H9 (cell line): ENCODE measurements at regions not wholly inside any gene's neighbourhood (a gene's known extent, or its start where the extent isn't known, plus 50 kb on each side); places are given as distances from the start of the nearest gene placed in this dataset.

Experiments
- DNase-seq: peaks from one replicate; pipeline ENCODE4 v3.0.0-alpha.2; 2017
- H2AFZ ChIP-seq: one replicate; pipeline ENCODE4 v1.6.1; 2013; ENCODE audit warnings: mild to moderate bottlenecking, low read length, control low read depth, moderate library complexity
- H2AK5ac ChIP-seq: 2 replicates; pipeline ENCODE4 v1.6.1; 2013; ENCODE audit warnings: low read length, control low read depth, mixed read lengths; ENCODE audit not compliant: insufficient read length
- H2BK120ac ChIP-seq: one replicate; pipeline ENCODE4 v1.6.1; 2013; ENCODE audit warnings: low read depth, mild to moderate bottlenecking, low read length, control low read depth, inconsistent platforms; ENCODE audit not compliant: poor library complexity, severe bottlenecking
- H2BK12ac ChIP-seq: 2 replicates; pipeline ENCODE4 v1.6.1; 2013; ENCODE audit warnings: low read length, control low read depth, mixed read lengths, low read depth; ENCODE audit not compliant: insufficient read length
- H2BK15ac ChIP-seq: 2 replicates; pipeline ENCODE4 v1.6.1; 2013; ENCODE audit warnings: low read depth, low read length, control low read depth
- H2BK20ac ChIP-seq: one replicate; pipeline ENCODE4 v1.6.1; 2013; ENCODE audit warnings: low read depth, mild to moderate bottlenecking, low read length, control low read depth, inconsistent platforms; ENCODE audit not compliant: poor library complexity, severe bottlenecking
- H2BK5ac ChIP-seq: 2 replicates; pipeline ENCODE4 v1.6.1; 2013; ENCODE audit warnings: low read length, control low read depth, mixed read lengths; ENCODE audit not compliant: insufficient read length
- H3K14ac ChIP-seq: 2 replicates; pipeline ENCODE4 v1.6.1; 2013; ENCODE audit warnings: low read length, control low read depth; ENCODE audit not compliant: insufficient read depth
- H3K18ac ChIP-seq: 2 replicates; pipeline ENCODE4 v1.6.1; 2013; ENCODE audit warnings: low read depth, mild to moderate bottlenecking, mixed read lengths, low read length, control low read depth; ENCODE audit not compliant: insufficient read length
- H3K23ac ChIP-seq: 2 replicates; pipeline ENCODE4 v1.6.1; 2013; ENCODE audit warnings: low read length, control low read depth, mixed read lengths, low read depth; ENCODE audit not compliant: insufficient read length
- H3K23me2 ChIP-seq: 2 replicates; pipeline ENCODE4 v1.6.1; 2013; ENCODE audit warnings: low read depth, mild to moderate bottlenecking, mixed read lengths, low read length, control low read depth; ENCODE audit not compliant: insufficient read length, poor library complexity, severe bottlenecking
- H3K27ac ChIP-seq: 2 replicates; pipeline ENCODE4 v1.5.1; 2013; ENCODE audit warnings: low read length, control low read depth, mixed read lengths, low read depth; ENCODE audit not compliant: insufficient read length
- H3K27me3 ChIP-seq: 2 replicates; pipeline ENCODE4 v1.6.1; 2013; ENCODE audit warnings: low read length, control low read depth, inconsistent platforms; ENCODE audit not compliant: insufficient read depth
- H3K4ac ChIP-seq: 2 replicates; pipeline ENCODE4 v1.6.1; 2013; ENCODE audit warnings: low read depth, mild to moderate bottlenecking, control low read depth, inconsistent platforms, low read length, moderate library complexity
- H3K4me1 ChIP-seq: 2 replicates; pipeline ENCODE4 v1.6.1; 2013; ENCODE audit warnings: low read length, control low read depth, inconsistent platforms; ENCODE audit not compliant: insufficient read depth
- H3K4me2 ChIP-seq: 2 replicates; pipeline ENCODE4 v1.6.1; 2013; ENCODE audit warnings: low read length, control low read depth, mixed read lengths; ENCODE audit not compliant: insufficient read length, insufficient read depth
- H3K56ac ChIP-seq: 2 replicates; pipeline ENCODE4 v1.6.1; 2013; ENCODE audit warnings: low read depth, mild to moderate bottlenecking, mixed read lengths, low read length, control low read depth; ENCODE audit not compliant: insufficient read length
- H3K79me1 ChIP-seq: 2 replicates; pipeline ENCODE4 v1.6.1; 2013; ENCODE audit warnings: low read depth, mild to moderate bottlenecking, moderate library complexity, low read length, control low read depth, inconsistent platforms; ENCODE audit not compliant: insufficient read depth, poor library complexity, severe bottlenecking
- H3K79me2 ChIP-seq: 2 replicates; pipeline ENCODE4 v1.6.1; 2013; ENCODE audit warnings: low read length, control low read depth, inconsistent platforms; ENCODE audit not compliant: insufficient read depth
- H3K9ac ChIP-seq: 2 replicates; pipeline ENCODE4 v1.6.1; 2013; ENCODE audit warnings: low read length, control low read depth, mixed read lengths; ENCODE audit not compliant: insufficient read length; ENCODE audit errors: extremely low read depth
- H3K9me3 ChIP-seq: one replicate; pipeline ENCODE4 v1.6.1; 2013; ENCODE audit warnings: low read depth, low read length, inconsistent platforms; ENCODE audit not compliant: control insufficient read depth
- H3T11ph ChIP-seq: one replicate; pipeline ENCODE4 v1.6.1; 2013; ENCODE audit warnings: mild to moderate bottlenecking, low read length, control low read depth, inconsistent platforms
- H4K20me1 ChIP-seq: one replicate; pipeline ENCODE4 v1.6.1; 2013; ENCODE audit not compliant: control insufficient read depth, insufficient read length, insufficient read depth
- H4K5ac ChIP-seq: 2 replicates; pipeline ENCODE4 v1.6.1; 2013; ENCODE audit warnings: low read depth, mild to moderate bottlenecking, mixed read lengths, low read length, control low read depth; ENCODE audit not compliant: insufficient read length
- H4K8ac ChIP-seq: replicated peaks from 2 replicates; pipeline ENCODE4 v1.6.1; 2013; ENCODE audit warnings: low read length, control low read depth, mixed read lengths, low read depth; ENCODE audit not compliant: insufficient read length
- H4K91ac ChIP-seq: 2 replicates; pipeline ENCODE4 v1.6.1; 2013; ENCODE audit warnings: low read depth, mild to moderate bottlenecking, moderate library complexity, mixed read lengths, low read length, control low read depth; ENCODE audit not compliant: insufficient read length
- H3K27ac Mint-ChIP-seq, 3 experiments: 2 replicates in 2 of 3; 3 replicates in 1 of 3; pipeline ENCODE4 v1.8.0; 2020 to 2021; ENCODE audit warnings: mixed read lengths in 3 of 3, mild to moderate bottlenecking in 1 of 3, moderate library complexity in 1 of 3
- H3K27me3 Mint-ChIP-seq: 2 replicates; pipeline ENCODE4 v1.8.0; 2021; ENCODE audit warnings: low read depth, mild to moderate bottlenecking, moderate library complexity, mixed read lengths
- H3K36me3 Mint-ChIP-seq, 3 experiments: 2 replicates in 2 of 3; 3 replicates in 1 of 3; pipeline ENCODE4 v1.8.0; 2020 to 2021; ENCODE audit warnings: low read depth in 3 of 3, mixed read lengths in 3 of 3; ENCODE audit not compliant: insufficient read depth in 1 of 3
- H3K4me1 Mint-ChIP-seq, 2 experiments: 2 replicates each; pipeline ENCODE4 v1.8.0; 2020; ENCODE audit warnings: mixed read lengths in 2 of 2
- H3K4me3 Mint-ChIP-seq, 2 experiments: 2 replicates in 1 of 2; 3 replicates in 1 of 2; pipeline ENCODE4 v1.8.0; 2020 to 2021; ENCODE audit warnings: mild to moderate bottlenecking in 2 of 2, mixed read lengths in 2 of 2, moderate library complexity in 1 of 2
- H3K9me3 Mint-ChIP-seq, 2 experiments: 2 replicates in 1 of 2; 3 replicates in 1 of 2; pipeline ENCODE4 v1.8.0; 2020; ENCODE audit warnings: mild to moderate bottlenecking in 2 of 2, mixed read lengths in 2 of 2, moderate library complexity in 1 of 2
- WGBS: extraction: QIAGEN DNeasy Blood & Tissue Kit; methylation state at CpG from one replicate; pipeline ENCODE4 v1.1.7; 2013; ENCODE audit warnings: missing lambda C conversion rate, low lambda C conversion rate, mixed read lengths; ENCODE audit not compliant: insufficient read length; ENCODE audit errors: extremely low coverage; 5-methylcytosine and 5-hydroxymethylcytosine counted together
- TF ChIP-seq, protein P1 (sequence below): fragments of 200-600 bp; sonication (generic); conservative IDR thresholded peaks from 3 replicates; pipeline ENCODE4 v1.8.0; 2021; ENCODE audit warnings: antibody characterized with exemption, mild to moderate bottlenecking

DNA sequence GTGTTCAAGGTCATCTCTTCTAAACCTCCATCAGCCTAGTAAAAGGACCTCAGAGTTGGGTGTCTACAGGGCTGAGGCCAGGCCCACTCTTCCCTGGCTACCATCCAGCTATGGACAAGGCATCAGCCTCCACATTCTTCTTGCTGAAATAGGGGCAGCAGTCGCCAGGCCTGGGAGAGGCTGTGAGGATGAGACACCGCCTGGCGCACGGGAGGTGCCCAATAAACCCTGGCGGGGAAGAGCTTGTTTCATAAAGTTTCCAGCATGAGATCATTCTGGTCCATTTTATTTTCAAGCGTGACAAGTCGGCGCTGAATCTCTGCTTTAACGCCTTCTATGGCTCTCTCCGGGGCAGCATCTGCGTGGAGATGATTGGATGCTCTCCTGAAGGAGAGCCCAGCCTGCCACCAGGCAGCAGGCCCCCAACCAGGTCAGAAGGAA lies 153.4 kb downstream of the OLFM1 start:
- Mint-ChIP-seq H3K9me3 (no peaks in the 10 kb centered on the region), H3K4me3 (no peak overlapping the region), H3K36me3 (no peaks in the 10 kb centered on the region), H3K27me3 (peaks cover 2% of the 10 kb centered on the region; the same call in 1 of the 2 replicates), H3K4me1 (peaks cover 10 to 12% of the 10 kb centered on the region in 2 experiments; a peak in 3 of 4 replicates), H3K27ac (peak overlapping the region in 1 of 3 experiments; percentile 92; a peak in 1 of 7 replicates)
- Histone ChIP-seq H3K23me2 (no peaks in the 10 kb centered on the region), H3K4me1 (no peaks in the 10 kb centered on the region; the same call in 1 of the 2 replicates), H3T11ph (no peak overlapping the region), H2AFZ (no peak overlapping the region), H3K4me2 (no peak overlapping the region), H3K56ac (no peak overlapping the region), H3K14ac (no peak overlapping the region), H3K27ac (no peak overlapping the region), H3K18ac (no peak overlapping the region), H2AK5ac (no peak overlapping the region), H3K23ac (no peak overlapping the region), H4K8ac (no peak overlapping the region), H3K9ac (no peak overlapping the region), H4K20me1 (no peaks in the 10 kb centered on the region), H4K5ac (no peak overlapping the region), H3K79me2 (no peaks in the 10 kb centered on the region), H3K27me3 (no peaks in the 10 kb centered on the region), H4K91ac (no peak overlapping the region), H2BK120ac (no peak overlapping the region), H3K79me1 (no peaks in the 10 kb centered on the region), H2BK20ac (no peak overlapping the region), H2BK15ac (no peak overlapping the region), H3K4ac (no peak overlapping the region), H3K9me3 (no peaks in the 10 kb centered on the region), H2BK5ac (no peak overlapping the region), H2BK12ac (no peak overlapping the region)
- no peak for DNase-seq
- no CpG with 5 or more reads among the region's 11 CpGs for WGBS
- TF ChIP-seq, protein P1, sequence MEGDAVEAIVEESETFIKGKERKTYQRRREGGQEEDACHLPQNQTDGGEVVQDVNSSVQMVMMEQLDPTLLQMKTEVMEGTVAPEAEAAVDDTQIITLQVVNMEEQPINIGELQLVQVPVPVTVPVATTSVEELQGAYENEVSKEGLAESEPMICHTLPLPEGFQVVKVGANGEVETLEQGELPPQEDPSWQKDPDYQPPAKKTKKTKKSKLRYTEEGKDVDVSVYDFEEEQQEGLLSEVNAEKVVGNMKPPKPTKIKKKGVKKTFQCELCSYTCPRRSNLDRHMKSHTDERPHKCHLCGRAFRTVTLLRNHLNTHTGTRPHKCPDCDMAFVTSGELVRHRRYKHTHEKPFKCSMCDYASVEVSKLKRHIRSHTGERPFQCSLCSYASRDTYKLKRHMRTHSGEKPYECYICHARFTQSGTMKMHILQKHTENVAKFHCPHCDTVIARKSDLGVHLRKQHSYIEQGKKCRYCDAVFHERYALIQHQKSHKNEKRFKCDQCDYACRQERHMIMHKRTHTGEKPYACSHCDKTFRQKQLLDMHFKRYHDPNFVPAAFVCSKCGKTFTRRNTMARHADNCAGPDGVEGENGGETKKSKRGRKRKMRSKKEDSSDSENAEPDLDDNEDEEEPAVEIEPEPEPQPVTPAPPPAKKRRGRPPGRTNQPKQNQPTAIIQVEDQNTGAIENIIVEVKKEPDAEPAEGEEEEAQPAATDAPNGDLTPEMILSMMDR = no peak
